Colonic mucosa (tissue), 4 donors: ENCODE measurements at regions not wholly inside any gene's neighbourhood (a gene's known extent, or its start where the extent isn't known, plus 50 kb on each side); places are given as distances from the start of the nearest gene placed in this dataset.

Experiments used
- DNase-seq: peaks from one replicate; pipeline ENCODE4 v3.0.0-alpha.2; 2020
- H3K27ac ChIP-seq: fragments of 200-600 bp; one replicate; pipeline ENCODE4 v1.8.0; 2021
- H3K27me3 ChIP-seq: fragments of 200-600 bp; one replicate; pipeline ENCODE4 v1.8.0; 2021
- H3K36me3 ChIP-seq: fragments of 200-600 bp; one replicate; pipeline ENCODE4 v1.8.0; 2021
- H3K4me1 ChIP-seq: fragments of 200-600 bp; one replicate; pipeline ENCODE4 v1.8.0; 2021; ENCODE audit warnings: mild to moderate bottlenecking
- H3K4me3 ChIP-seq: fragments of 200-600 bp; one replicate; pipeline ENCODE4 v1.8.0; 2021
- H3K9ac ChIP-seq, 2 donors: one replicate each; pipeline ENCODE4 v1.7.0; 2013; ENCODE audit warnings: control low read depth in 2 of 2, low read depth in 2 of 2, low read length in 2 of 2
- H3K9me3 ChIP-seq: fragments of 200-600 bp; one replicate; pipeline ENCODE4 v1.8.0; 2021
- CTCF ChIP-seq: fragments of 200-600 bp; IDR thresholded peaks from one replicate; pipeline ENCODE4 v1.8.0; 2022; ENCODE audit warnings: antibody characterized with exemption, mild to moderate bottlenecking
- intact Hi-C: fragments of 100-400 bp; cut with DNase I; formaldehyde crosslinking; loops from one replicate; pipeline ENCODE4 v1.14.1; 2022
- donor health status: healthy.
- donor health status: DM: no; HTN: no; CAD: no.
- donor health status: DM: no; HTN: no; CAD: no.

GRCh38 chr9:99430301-99430700, 208.2 kb downstream of the SEC61B start:
- intact Hi-C loops = no loop called here
- TF ChIP-seq CTCF = no peak
- Histone ChIP-seq H3K4me3 (no peak overlapping the region), H3K4me1 (no peaks in the 10 kb centered on the region), H3K27ac (no peak overlapping the region), H3K36me3 (no peaks in the 10 kb centered on the region), H3K9me3 (no peaks in the 10 kb centered on the region), H3K9ac (no peak overlapping the region), H3K27me3 (no peaks in the 10 kb centered on the region)
- DNase-seq = no peak

GRCh38 chr9:99431103-99431502, 209.0 kb downstream of the SEC61B start:
- H3K9ac ChIP-seq = no peak overlapping the region
- H3K4me3 ChIP-seq = no peak overlapping the region
- H3K36me3 ChIP-seq = no peaks in the 10 kb centered on the region
- intact Hi-C loops = no loop called here
- no peak for TF ChIP-seq CTCF
- no peaks in the 10 kb centered on the region for H3K9me3 ChIP-seq
- H3K27me3 ChIP-seq = no peaks in the 10 kb centered on the region
- no peak for DNase-seq
- no peaks in the 10 kb centered on the region for H3K4me1 ChIP-seq
- H3K27ac ChIP-seq = no peak overlapping the region

- intact Hi-C loops = no loop called here
- Histone ChIP-seq H3K27ac (no peak overlapping the region), H3K9me3 (no peaks in the 10 kb centered on the region), H3K4me1 (no peaks in the 10 kb centered on the region), H3K4me3 (no peak overlapping the region), H3K27me3 (no peaks in the 10 kb centered on the region), H3K9ac (no peak overlapping the region), H3K36me3 (no peaks in the 10 kb centered on the region)
- DNase-seq = no peak
- no peak for TF ChIP-seq CTCF
Observed at GRCh38 chr9:99432075-99432474, 210.0 kb downstream of the SEC61B start.

GRCh38 chr9:99433095-99433494, 211.0 kb downstream of the SEC61B start:
- no peak overlapping the region for H3K4me3 ChIP-seq
- H3K9me3 ChIP-seq = no peaks in the 10 kb centered on the region
- intact Hi-C loops = no loop called here
- DNase-seq = no peak
- H3K4me1 ChIP-seq = no peaks in the 10 kb centered on the region
- TF ChIP-seq CTCF = no peak
- H3K9ac ChIP-seq = no peak overlapping the region
- H3K27ac ChIP-seq = no peak overlapping the region
- no peaks in the 10 kb centered on the region for H3K36me3 ChIP-seq
- no peaks in the 10 kb centered on the region for H3K27me3 ChIP-seq

- Histone ChIP-seq H3K27me3 (no peaks in the 10 kb centered on the region), H3K9ac (no peak overlapping the region), H3K27ac (no peak overlapping the region), H3K4me1 (no peaks in the 10 kb centered on the region), H3K36me3 (no peaks in the 10 kb centered on the region), H3K9me3 (no peaks in the 10 kb centered on the region), H3K4me3 (no peak overlapping the region)
- intact Hi-C loops = no loop called here
- no peak for DNase-seq
- no peak for TF ChIP-seq CTCF
Observed at GRCh38 chr9:99433555-99433954, 211.5 kb downstream of the SEC61B start.

GRCh38 chr9:99436616-99437015, 214.5 kb downstream of the SEC61B start:
- H3K36me3 ChIP-seq = no peaks in the 10 kb centered on the region
- intact Hi-C loops = no loop called here
- H3K4me3 ChIP-seq = no peak overlapping the region
- no peaks in the 10 kb centered on the region for H3K4me1 ChIP-seq
- no peak for DNase-seq
- H3K9ac ChIP-seq = no peak overlapping the region
- H3K9me3 ChIP-seq = no peaks in the 10 kb centered on the region
- H3K27ac ChIP-seq = no peak overlapping the region
- H3K27me3 ChIP-seq = no peaks in the 10 kb centered on the region
- TF ChIP-seq CTCF = no peak
